HepG2 (cell line): ENCODE measurements at regions not wholly inside any gene's neighbourhood (a gene's known extent, or its start where the extent isn't known, plus 50 kb on each side); places are given as distances from the start of the nearest gene placed in this dataset.

Experiments used
- ATAC-seq: fragments of 200-7000 bp; cut with Tn5 transposase; 3 replicates; pipeline ENCODE4 v1.9.1; 2020; ENCODE audit warnings: mild to moderate bottlenecking, moderate library complexity
- BruUV-seq: library from RNA; stranded (reverse); fragments of 400-500 nt; replicated peaks from 2 replicates; lab custom pipeline; 2021; lab: Mats Ljungman, UMichigan
- CTCF ChIA-PET: fragments of 300-600 bp; formaldehyde crosslinking; extraction: SDS; loops from one replicate; lab custom pipeline; 2021; ENCODE audit warnings: low total read pairs, inconsistent platforms, low intra/inter-chr PET ratio; lab: Yijun Ruan, JAX
- POLR2A ChIA-PET: fragments of 350-600 bp; sonication (Branson Sonifier 250); formaldehyde crosslinking; loops from one replicate; lab custom pipeline; 2020; ENCODE audit warnings: antibody characterized with exemption, inconsistent platforms; lab: Yijun Ruan, JAX
- DNase-seq: peaks from one replicate; pipeline ENCODE4 v3.0.0-alpha.2; 2015; ENCODE audit warnings: low spot score
- FAIRE-seq: peaks from 3 replicates; lab custom pipeline; 2011; peaks lifted over from hg19 to GRCh38; lab: Jason Lieb, UNC
- H2AFZ ChIP-seq: one replicate; pipeline ENCODE4 v1.6.1; 2011; ENCODE audit warnings: low read length, inconsistent platforms
- H3K27ac ChIP-seq: fragments of 300-600 bp; 3 replicates; pipeline ENCODE4 v1.8.0; 2011; ENCODE audit warnings: mixed run types, mild to moderate bottlenecking, mixed read lengths, low read length, inconsistent platforms; ENCODE audit not compliant: insufficient read depth; ENCODE audit errors: extremely low read length
- H3K27me3 ChIP-seq, 2 experiments: fragments of 200-600 bp in 1 of 2; 2 replicates in 1 of 2; 3 replicates in 1 of 2; pipeline versions ENCODE4 v1.6.0 to v1.8.0; 2011; ENCODE audit warnings: low read length in 2 of 2, mild to moderate bottlenecking in 2 of 2, moderate library complexity in 2 of 2, inconsistent platforms in 1 of 2; ENCODE audit not compliant: insufficient read depth in 2 of 2, control insufficient read depth in 1 of 2
- H3K36me3 ChIP-seq, 2 experiments: fragments of 200-600 bp in 1 of 2; replicated peaks in 1 of 2; 2 replicates in 1 of 2; 3 replicates in 1 of 2; pipeline versions ENCODE4 v1.5.1 to v1.8.0; 2011; ENCODE audit warnings: low read length in 2 of 2, inconsistent platforms in 1 of 2; ENCODE audit not compliant: insufficient read depth in 2 of 2, control insufficient read depth in 1 of 2
- H3K4me1 ChIP-seq: 2 replicates; pipeline ENCODE4 v1.5.1; 2012; ENCODE audit warnings: low read length, inconsistent platforms; ENCODE audit not compliant: insufficient read depth
- H3K4me2 ChIP-seq: 2 replicates; pipeline ENCODE4 v1.6.0; 2011; ENCODE audit warnings: low read depth, low read length, inconsistent platforms
- H3K4me3 ChIP-seq, 3 experiments: fragments of 200-600 bp in 1 of 3; sonication (generic), shearing (Covaris generic) in 1 of 3; replicated peaks in 1 of 3; 2 replicates each; pipeline ENCODE4 v1.5.1; 2011 to 2016; ENCODE audit warnings: low read length in 3 of 3, inconsistent platforms in 2 of 3, low read depth in 2 of 3, mild to moderate bottlenecking in 2 of 3, control low read depth in 1 of 3, mixed read lengths in 1 of 3; ENCODE audit not compliant: insufficient read depth in 1 of 3
- H3K79me2 ChIP-seq: one replicate; pipeline ENCODE4 v1.6.1; 2011; ENCODE audit warnings: low read length, inconsistent platforms; ENCODE audit not compliant: insufficient read depth
- H3K9ac ChIP-seq: 2 replicates; pipeline ENCODE4 v1.6.0; 2011; ENCODE audit warnings: mild to moderate bottlenecking, low read depth, low read length, inconsistent platforms; ENCODE audit not compliant: insufficient read depth
- H3K9me3 ChIP-seq: 2 replicates; pipeline ENCODE4 v1.5.1; 2012; ENCODE audit warnings: mild to moderate bottlenecking, low read length
- H4K20me1 ChIP-seq: 2 replicates; pipeline ENCODE4 v1.6.0; 2011; ENCODE audit warnings: inconsistent platforms, mild to moderate bottlenecking, low read length, moderate library complexity; ENCODE audit not compliant: insufficient read depth
- FIP1L1 ChIP-seq: fragments of 200-400 bp; formaldehyde crosslinking; IDR thresholded peaks from 2 replicates; pipeline ENCODE4 v1.6.1; 2018; ENCODE audit warnings: low read depth, mild to moderate bottlenecking, low read length, moderate library complexity, borderline replicate concordance; ENCODE audit not compliant: insufficient read depth
- HHEX ChIP-seq: IDR thresholded peaks from 2 replicates; pipeline ENCODE4 v1.6.1; 2016; ENCODE audit warnings: control low read depth
- HNF4A ChIP-seq: sonication (generic); formaldehyde crosslinking; IDR thresholded peaks from 2 replicates; pipeline ENCODE4 v1.4.0; 2020; ENCODE audit warnings: missing genetic modification reagents
- KLF13 ChIP-seq: sonication (generic); formaldehyde crosslinking; IDR thresholded peaks from 2 replicates; pipeline ENCODE4 v1.4.0; 2020; ENCODE audit warnings: mild to moderate bottlenecking, missing genetic modification reagents
- KLF16 ChIP-seq, 2 experiments: sonication (generic) in 1 of 2; formaldehyde crosslinking in 1 of 2; IDR thresholded peaks; 2 replicates each; pipeline versions ENCODE4 v1.6.1 to v1.8.0; 2016 to 2023; ENCODE audit warnings: missing genetic modification reagents in 2 of 2, missing compliant biosample characterization in 1 of 2
- MYNN ChIP-seq: sonication (generic); formaldehyde crosslinking; IDR thresholded peaks from 2 replicates; pipeline ENCODE4 v1.4.0; 2020; ENCODE audit warnings: mild to moderate bottlenecking, low read depth, missing genetic modification reagents
- NCOA2 ChIP-seq: sonication (generic); formaldehyde crosslinking; IDR thresholded peaks from 2 replicates; pipeline ENCODE4 v1.8.0; 2022; ENCODE audit warnings: inconsistent platforms
- SIN3A ChIP-seq: IDR thresholded peaks from 2 replicates; pipeline ENCODE4 v1.6.1; 2011; ENCODE audit warnings: low read depth, mild to moderate bottlenecking, control low read depth, low read length, borderline replicate concordance
- TBL1XR1 ChIP-seq: fragments of 150-350 bp; IDR thresholded peaks from 2 replicates; pipeline ENCODE4 v1.6.1; 2014; ENCODE audit warnings: borderline replicate concordance, low read length; ENCODE audit not compliant: partially characterized antibody
- TGIF2 ChIP-seq: IDR thresholded peaks from 2 replicates; pipeline ENCODE4 v1.6.1; 2016; ENCODE audit warnings: control low read depth, missing compliant biosample characterization
- YEATS2 ChIP-seq: sonication (generic); formaldehyde crosslinking; IDR thresholded peaks from 2 replicates; pipeline ENCODE4 v1.4.0; 2020; ENCODE audit warnings: missing genetic modification reagents, borderline replicate concordance
- ZNF451 ChIP-seq: sonication (generic); formaldehyde crosslinking; IDR thresholded peaks from 2 replicates; pipeline ENCODE4 v1.5.0; 2020; ENCODE audit warnings: mild to moderate bottlenecking, missing genetic modification reagents
- ZNF557 ChIP-seq: sonication (generic); formaldehyde crosslinking; IDR thresholded peaks from 2 replicates; pipeline ENCODE4 v1.4.0; 2020; ENCODE audit warnings: missing genetic modification reagents
- WGBS: methylation state at CpG from one replicate; pipeline ENCODE4 v1.1.6; 2017; ENCODE audit warnings: low lambda C conversion rate; 5-methylcytosine and 5-hydroxymethylcytosine counted together
- in situ Hi-C: cut with HindIII; loops from 2 replicates; pipeline ENCODE4 v1.10.0; 2017; ENCODE audit warnings: low pct_unique_long_range_greater_than_20kb; ENCODE audit not compliant: extremely low pct_ligation_motif_present
- intact Hi-C: fragments of 100-400 bp; cut with micrococcal nuclease; formaldehyde crosslinking; loops from one replicate; pipeline ENCODE4 v1.10.0; 2022; ENCODE audit not compliant: unreplicated experiment
- TF ChIP-seq, protein P1 (sequence below): sonication (generic); formaldehyde crosslinking; IDR thresholded peaks from 2 replicates; pipeline ENCODE4 v1.4.0; 2020; ENCODE audit warnings: mild to moderate bottlenecking, missing genetic modification reagents
- TF ChIP-seq, protein P2 (sequence below): sonication (generic); formaldehyde crosslinking; IDR thresholded peaks from 2 replicates; pipeline ENCODE4 v1.8.0; 2022; ENCODE audit warnings: mild to moderate bottlenecking, missing genetic modification reagents, moderate library complexity

DNA sequence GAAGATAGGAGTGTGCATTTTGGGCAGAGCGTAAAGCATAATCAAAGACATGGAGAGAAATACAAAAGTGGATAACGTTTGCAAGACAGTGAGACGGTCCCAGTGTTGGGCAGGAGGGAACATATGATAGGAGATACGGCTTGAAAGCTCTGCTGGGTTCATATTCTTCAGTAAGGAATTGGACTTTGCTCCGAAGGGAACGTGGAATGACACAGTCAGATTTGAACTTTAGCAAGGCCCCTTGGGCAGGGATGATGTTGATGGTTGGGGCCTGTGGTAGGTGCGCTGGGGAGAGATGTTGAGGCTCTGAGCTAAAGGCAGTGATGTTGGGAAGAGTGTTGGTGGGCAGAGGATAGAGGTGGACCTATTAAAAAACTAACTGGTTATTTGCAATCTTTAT is 143.5 kb upstream of the TBX3 start:
- Histone ChIP-seq H3K4me2 (no peak overlapping the region), H3K9ac (no peak overlapping the region), H3K9me3 (no peaks in the 10 kb centered on the region), H3K79me2 (no peaks in the 10 kb centered on the region), H4K20me1 (no peaks in the 10 kb centered on the region), H3K4me3 (no peak overlapping the region), H2AFZ (no peak overlapping the region), H3K27ac (no peak overlapping the region), H3K4me1 (peaks cover 27% of the 10 kb centered on the region), H3K36me3 (no peaks in the 10 kb centered on the region), H3K27me3 (0 out of 5 replicates have a peak, but pooled peaks cover 0 to 1% of the 10 kb centered on the region in 2 experiments)
- CTCF ChIA-PET, result no interaction called here
- ATAC-seq (no peak), FAIRE-seq (no peak), DNase-seq (no peak)
- no TSS peak for BruUV-seq
- POLR2A ChIA-PET, result interaction anchor here (1.1 kb wide), 1 partner anchor 28 kb away, joined by 3 read pairs; no protein-coding TSS in a partner anchor
- in situ Hi-C loops, result no loop called here
- 48% methylated on average over 7 of the region's 7 CpGs for WGBS
- TF ChIP-seq, protein P1, sequence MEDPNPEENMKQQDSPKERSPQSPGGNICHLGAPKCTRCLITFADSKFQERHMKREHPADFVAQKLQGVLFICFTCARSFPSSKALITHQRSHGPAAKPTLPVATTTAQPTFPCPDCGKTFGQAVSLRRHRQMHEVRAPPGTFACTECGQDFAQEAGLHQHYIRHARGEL, result no peak
- TF ChIP-seq TGIF2 (CRISPR knock-in tag), result no peak
- TF ChIP-seq HNF4A (CRISPR knock-in tag), result peak; percentile 38
- TF ChIP-seq KLF13 (CRISPR knock-in tag), result no peak
- intact Hi-C loops, result no loop called here

DNA sequence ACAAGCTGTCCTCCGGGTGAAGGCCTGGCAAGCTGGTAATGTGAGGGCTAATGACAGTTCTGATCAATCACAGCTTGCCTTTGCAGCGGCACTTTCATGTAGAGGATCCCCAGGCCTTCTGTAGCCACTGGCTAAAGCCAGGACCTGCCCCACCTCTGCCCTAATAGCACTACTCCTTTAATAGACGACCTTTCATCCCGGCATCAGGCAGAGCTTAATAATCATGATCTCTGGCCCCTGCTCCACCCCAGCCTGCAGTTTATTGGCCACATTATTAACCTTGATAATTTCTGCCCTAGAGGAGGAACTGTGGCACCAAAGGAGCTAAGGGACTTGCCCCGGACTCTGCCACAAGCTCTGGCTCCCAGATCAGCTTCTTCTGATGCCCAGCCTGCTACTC is 142.3 kb upstream of the TBX3 start:
- CTCF ChIA-PET, result no interaction called here
- 0 out of 5 replicates have a peak, but pooled peaks cover 0 to 1% of the 10 kb centered on the region in 2 experiments for H3K27me3 ChIP-seq
- no peak overlapping the region for H3K4me2 ChIP-seq
- H3K9me3 ChIP-seq, result no peaks in the 10 kb centered on the region
- no peak overlapping the region for H3K27ac ChIP-seq
- in situ Hi-C loops, result no loop called here
- no peak for ATAC-seq
- peaks cover 27% of the 10 kb centered on the region for H3K4me1 ChIP-seq
- no peak overlapping the region for H3K4me3 ChIP-seq
- BruUV-seq, result no TSS peak
- no peak for TF ChIP-seq ZNF557 (CRISPR knock-in tag)
- TF ChIP-seq MYNN (CRISPR knock-in tag), result no peak
- no peak for TF ChIP-seq NCOA2
- TF ChIP-seq YEATS2 (CRISPR knock-in tag), result no peak
- TF ChIP-seq, protein P2, sequence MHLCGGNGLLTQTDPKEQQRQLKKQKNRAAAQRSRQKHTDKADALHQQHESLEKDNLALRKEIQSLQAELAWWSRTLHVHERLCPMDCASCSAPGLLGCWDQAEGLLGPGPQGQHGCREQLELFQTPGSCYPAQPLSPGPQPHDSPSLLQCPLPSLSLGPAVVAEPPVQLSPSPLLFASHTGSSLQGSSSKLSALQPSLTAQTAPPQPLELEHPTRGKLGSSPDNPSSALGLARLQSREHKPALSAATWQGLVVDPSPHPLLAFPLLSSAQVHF (CRISPR knock-in tag), result no peak
- no peak for TF ChIP-seq KLF16 (CRISPR knock-in tag; IDR thresholded peaks at IDR 0.05)
- no peak for TF ChIP-seq FIP1L1
- no peak for TF ChIP-seq SIN3A
- no peak for TF ChIP-seq TBL1XR1
- no peak for TF ChIP-seq ZNF451
- TF ChIP-seq HHEX (CRISPR knock-in tag), result no peak
- TF ChIP-seq, all 625 proteins: peak for 0
- Histone ChIP-seq H2AFZ (no peak overlapping the region), H3K79me2 (no peaks in the 10 kb centered on the region), H4K20me1 (no peaks in the 10 kb centered on the region), H3K9ac (no peak overlapping the region), H3K36me3 (no peaks in the 10 kb centered on the region)
- WGBS, result 5% methylated on average over 2 of the region's 5 CpGs
- POLR2A ChIA-PET, result interaction anchor here (0.6 kb wide), 1 partner anchor 583 kb away, joined by 3 read pairs; no protein-coding TSS in a partner anchor
- intact Hi-C loops, result no loop called here
- DNase-seq (no peak), FAIRE-seq (no peak)
